Breast epithelium (tissue), 3 donors: ENCODE measurements at regions not wholly inside any gene's neighbourhood (a gene's known extent, or its start where the extent isn't known, plus 50 kb on each side); places are given as distances from the start of the nearest gene placed in this dataset.
"Not testable (repeated sequence)": the region's sequence is repeated elsewhere in the genome, so short reads cannot be mapped to it uniquely, and the experiment has no call there.

ENCODE experiments used
- CTCF ChIP-seq, 3 donors: fragments of 450-650 bp; IDR thresholded peaks; one replicate each; pipeline ENCODE4 v1.5.1; 2016 to 2017; ENCODE audit warnings: antibody characterized with exemption in 3 of 3, mild to moderate bottlenecking in 3 of 3, moderate library complexity in 3 of 3
- POLR2A ChIP-seq: fragments of 450-650 bp; IDR thresholded peaks from one replicate; pipeline ENCODE4 v1.6.1; 2016; ENCODE audit warnings: antibody characterized with exemption, mild to moderate bottlenecking, moderate library complexity

DNA sequence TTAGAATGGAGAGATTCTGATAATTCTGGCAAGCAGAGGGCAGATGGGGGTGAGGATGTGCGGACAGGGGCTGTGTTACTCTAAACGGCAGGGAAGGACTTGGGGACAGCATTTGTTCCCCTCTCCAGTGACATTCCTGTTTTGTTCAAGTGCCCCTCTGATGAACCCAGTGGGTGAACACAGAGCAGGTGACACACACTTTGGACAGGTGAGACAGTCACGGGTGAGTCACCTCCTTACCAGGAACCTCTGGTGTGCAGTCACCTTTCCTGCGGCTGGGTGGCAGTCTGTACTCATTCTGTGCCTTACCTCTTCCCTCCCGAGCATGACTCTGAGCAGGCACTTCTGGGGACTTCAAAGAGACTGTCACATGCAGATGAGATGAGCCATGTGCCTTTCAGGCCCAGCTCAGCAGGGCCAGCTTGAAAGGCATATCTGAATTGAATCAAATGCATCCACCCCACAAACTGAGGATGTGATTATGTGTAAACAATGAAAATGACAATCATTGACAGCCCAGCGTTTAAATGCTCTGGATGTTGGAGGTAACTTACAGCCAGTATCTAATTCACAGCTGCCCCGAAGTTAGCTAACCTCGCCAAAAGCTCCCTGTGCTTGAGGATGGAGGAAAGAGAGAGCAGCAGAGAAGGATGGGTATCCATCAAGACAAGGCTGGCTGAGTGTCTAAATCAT lies 362.4 kb downstream of the BCL2L11 start:
- TF ChIP-seq CTCF (IDR thresholded peaks at IDR 0.05); POLR2A: not testable (repeated sequence)
